Natural killer cell (primary cell): ENCODE measurements at regions not wholly inside any gene's neighbourhood (a gene's known extent, or its start where the extent isn't known, plus 50 kb on each side); places are given as distances from the start of the nearest gene placed in this dataset.
"Not testable (repeated sequence)": the region's sequence is repeated elsewhere in the genome, so short reads cannot be mapped to it uniquely, and the experiment has no call there.

Experiments used
- ATAC-seq, 3 donors: fragments of 150-1000 bp in 2 of 3; fragments of 200-7000 bp in 1 of 3; cut with Tn5 transposase; 1 replicate in 1 of 3; 2 replicates in 2 of 3; pipeline ENCODE4 v1.10.0; 2021; ENCODE audit warnings: mild to moderate bottlenecking in 2 of 3, moderate library complexity in 2 of 3
- DNase-seq, 2 donors: peaks; one replicate each; pipeline versions ENCODE4 v3.0.0 to v3.0.0-alpha.2; 2013 to 2021; ENCODE audit warnings: mixed read lengths in 1 of 2
- H3K27ac ChIP-seq: one replicate; pipeline ENCODE4 v1.5.1; 2013; ENCODE audit warnings: mild to moderate bottlenecking, low read length
- H3K27me3 ChIP-seq: one replicate; pipeline ENCODE4 v1.6.1; 2013; ENCODE audit warnings: low read length; ENCODE audit not compliant: control insufficient read depth, insufficient read depth
- H3K36me3 ChIP-seq: one replicate; pipeline ENCODE4 v1.6.1; 2013; ENCODE audit warnings: low read length; ENCODE audit not compliant: control insufficient read depth, insufficient read depth
- H3K4me1 ChIP-seq: one replicate; pipeline ENCODE4 v1.6.1; 2013; ENCODE audit warnings: low read length; ENCODE audit not compliant: control insufficient read depth, insufficient read depth
- H3K4me3 ChIP-seq: one replicate; pipeline ENCODE4 v1.5.1; 2013; ENCODE audit warnings: low read length
- H3K9me3 ChIP-seq: one replicate; pipeline ENCODE4 v1.6.1; 2013; ENCODE audit warnings: low read length; ENCODE audit not compliant: control insufficient read depth, insufficient read depth
- H3K27ac Mint-ChIP-seq, 2 donors: one replicate each; pipeline ENCODE4 v1.8.0; 2022; ENCODE audit warnings: mild to moderate bottlenecking in 2 of 2, mixed read lengths in 2 of 2, moderate library complexity in 1 of 2
- H3K27me3 Mint-ChIP-seq, 2 donors: one replicate each; pipeline ENCODE4 v1.8.0; 2022; ENCODE audit warnings: low read depth in 2 of 2, mixed read lengths in 2 of 2
- H3K36me3 Mint-ChIP-seq: one replicate; pipeline ENCODE4 v1.8.0; 2022; ENCODE audit warnings: mixed read lengths
- H3K4me1 Mint-ChIP-seq, 2 donors: one replicate each; pipeline ENCODE4 v1.8.0; 2022; ENCODE audit warnings: mixed read lengths in 2 of 2
- H3K4me3 Mint-ChIP-seq: one replicate; pipeline ENCODE4 v1.8.0; 2022; ENCODE audit warnings: mild to moderate bottlenecking, moderate library complexity, mixed read lengths
- H3K9me3 Mint-ChIP-seq, 2 donors: one replicate each; pipeline ENCODE4 v1.8.0; 2022; ENCODE audit warnings: mixed read lengths in 2 of 2
- WGBS: methylation state at CpG from one replicate; pipeline ENCODE4 v1.1.7; 2013; ENCODE audit warnings: missing lambda C conversion rate; ENCODE audit not compliant: insufficient coverage; 5-methylcytosine and 5-hydroxymethylcytosine counted together
- intact Hi-C: fragments of 100-400 bp; cut with micrococcal nuclease; formaldehyde crosslinking; loops from one replicate; pipeline ENCODE4 v1.14.2; 2022
- TF ChIP-seq, protein P1 (sequence below): fragments of 200-600 bp; IDR thresholded peaks from one replicate; pipeline ENCODE4 v1.8.0; 2022; ENCODE audit warnings: antibody characterized with exemption

DNA sequence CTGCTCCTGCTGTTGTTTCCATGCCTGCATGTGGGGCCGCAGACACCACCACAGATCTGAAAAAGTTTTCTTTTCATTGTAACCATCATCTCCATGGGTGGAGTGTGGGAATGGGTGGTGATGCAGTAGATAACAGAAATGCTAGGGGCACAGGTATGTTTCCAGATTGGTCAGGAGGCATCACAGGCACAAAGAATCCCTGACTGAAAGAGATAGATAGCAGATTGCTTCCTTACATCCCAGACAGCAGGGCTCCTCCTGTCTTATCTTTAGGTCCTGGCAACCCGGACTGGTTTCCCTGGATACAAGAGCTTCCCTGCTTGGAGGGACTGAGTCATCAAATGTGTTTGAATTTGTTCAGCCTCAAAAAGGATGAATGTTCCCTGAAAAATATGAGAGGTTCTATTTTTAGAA lies 1937.6 kb downstream of the PCDH9 start:
- Histone ChIP-seq H3K27me3 (no peaks in the 10 kb centered on the region), H3K4me3 (no peak overlapping the region), H3K27ac (no peak overlapping the region), H3K9me3 (no peaks in the 10 kb centered on the region), H3K36me3 (no peaks in the 10 kb centered on the region), H3K4me1 (no peaks in the 10 kb centered on the region)
- Mint-ChIP-seq H3K4me1 (peaks cover 22 to 26% of the 10 kb centered on the region in 2 donors), H3K9me3 (no peaks in the 10 kb centered on the region), H3K4me3 (no peak overlapping the region), H3K36me3 (no peaks in the 10 kb centered on the region), H3K27me3 (no peaks in the 10 kb centered on the region), H3K27ac (no peak overlapping the region)
- WGBS, result 100% methylated on average over 1 of the region's 2 CpGs
- DNase-seq (no peak), ATAC-seq (no peak)
- intact Hi-C loops, result no loop called here
- TF ChIP-seq, protein P1, sequence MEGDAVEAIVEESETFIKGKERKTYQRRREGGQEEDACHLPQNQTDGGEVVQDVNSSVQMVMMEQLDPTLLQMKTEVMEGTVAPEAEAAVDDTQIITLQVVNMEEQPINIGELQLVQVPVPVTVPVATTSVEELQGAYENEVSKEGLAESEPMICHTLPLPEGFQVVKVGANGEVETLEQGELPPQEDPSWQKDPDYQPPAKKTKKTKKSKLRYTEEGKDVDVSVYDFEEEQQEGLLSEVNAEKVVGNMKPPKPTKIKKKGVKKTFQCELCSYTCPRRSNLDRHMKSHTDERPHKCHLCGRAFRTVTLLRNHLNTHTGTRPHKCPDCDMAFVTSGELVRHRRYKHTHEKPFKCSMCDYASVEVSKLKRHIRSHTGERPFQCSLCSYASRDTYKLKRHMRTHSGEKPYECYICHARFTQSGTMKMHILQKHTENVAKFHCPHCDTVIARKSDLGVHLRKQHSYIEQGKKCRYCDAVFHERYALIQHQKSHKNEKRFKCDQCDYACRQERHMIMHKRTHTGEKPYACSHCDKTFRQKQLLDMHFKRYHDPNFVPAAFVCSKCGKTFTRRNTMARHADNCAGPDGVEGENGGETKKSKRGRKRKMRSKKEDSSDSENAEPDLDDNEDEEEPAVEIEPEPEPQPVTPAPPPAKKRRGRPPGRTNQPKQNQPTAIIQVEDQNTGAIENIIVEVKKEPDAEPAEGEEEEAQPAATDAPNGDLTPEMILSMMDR, result no peak

DNA sequence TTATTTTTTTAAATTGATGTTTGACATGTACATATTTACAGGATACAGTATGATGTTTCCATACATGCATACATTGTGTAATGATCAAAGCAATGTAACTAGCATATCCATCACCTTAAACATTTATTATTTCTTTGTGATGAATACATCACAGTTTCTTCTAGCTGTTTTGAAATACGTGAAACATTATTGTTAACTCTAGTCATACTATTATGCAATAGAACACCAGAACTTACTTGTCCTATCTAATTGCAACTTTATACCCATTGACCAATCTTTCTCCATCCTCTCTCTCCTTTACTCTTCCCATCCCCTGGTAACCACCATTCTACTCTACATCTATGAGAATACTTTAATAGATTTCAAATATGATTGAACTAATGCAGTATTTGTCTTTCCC lies 1942.7 kb downstream of the PCDH9 start:
- peaks cover 0 to 4% of the 10 kb centered on the region in 2 donors for H3K4me1 Mint-ChIP-seq
- H3K36me3 ChIP-seq, result no peaks in the 10 kb centered on the region
- no peaks in the 10 kb centered on the region for H3K9me3 ChIP-seq
- H3K27ac Mint-ChIP-seq, result no peak overlapping the region
- peaks cover 2 to 5% of the 10 kb centered on the region in 2 donors for H3K9me3 Mint-ChIP-seq
- no peaks in the 10 kb centered on the region for H3K4me1 ChIP-seq
- no peaks in the 10 kb centered on the region for H3K27me3 Mint-ChIP-seq
- DNase-seq (no peak), ATAC-seq (no peak)
- no peaks in the 10 kb centered on the region for H3K27me3 ChIP-seq
- no peak overlapping the region for H3K4me3 ChIP-seq
- 100% methylated on average over 1 of the region's 1 CpG for WGBS
- TF ChIP-seq, protein P1, result no peak
- no peak overlapping the region for H3K4me3 Mint-ChIP-seq
- H3K36me3 Mint-ChIP-seq, result peaks cover 15% of the 10 kb centered on the region
- intact Hi-C loops, result no loop called here
- no peak overlapping the region for H3K27ac ChIP-seq

DNA sequence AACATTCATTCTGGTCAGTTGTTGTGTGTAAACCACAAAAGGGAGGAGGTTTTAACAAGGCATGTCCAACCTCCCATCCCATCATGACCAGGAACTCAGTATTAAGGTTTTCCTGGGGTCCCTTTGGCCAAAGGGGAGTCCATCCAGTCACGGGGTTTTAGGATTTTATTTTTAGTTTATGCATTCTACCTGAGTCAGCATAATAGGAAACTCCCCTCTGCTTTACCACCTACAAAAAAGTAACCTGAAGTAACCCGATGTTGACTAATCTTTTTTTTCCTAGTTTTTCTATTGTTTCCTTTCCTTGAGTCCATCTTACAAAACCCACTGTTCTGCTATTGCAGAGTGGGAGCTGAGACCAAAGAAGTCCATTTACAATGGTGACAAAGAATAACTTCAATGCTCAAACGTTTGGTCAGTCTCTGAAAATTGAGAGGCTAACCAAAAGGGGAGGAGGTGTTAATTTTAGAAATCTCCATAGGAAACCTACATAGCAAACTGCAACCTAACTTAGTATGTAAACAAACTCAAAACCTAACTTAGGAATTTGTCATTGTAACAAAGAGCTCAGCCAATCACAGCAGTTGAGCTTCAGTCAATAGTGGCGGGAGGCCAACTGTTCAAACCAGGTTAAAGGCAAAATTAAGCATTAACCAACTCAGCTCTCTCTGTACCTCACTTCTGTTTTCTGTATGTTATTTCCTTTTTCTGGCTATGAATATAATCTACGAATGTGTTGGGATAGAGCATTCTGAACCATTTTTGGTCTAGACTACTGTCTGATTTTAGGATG lies 1954.1 kb downstream of the PCDH9 start:
- 77% methylated on average over 4 of the region's 5 CpGs for WGBS
- TF ChIP-seq, protein P1, result no peak
- ATAC-seq (no peak), DNase-seq (no peak)
- Mint-ChIP-seq H3K27ac (no peak overlapping the region), H3K27me3 (no peaks in the 10 kb centered on the region), H3K4me1 (no peaks in the 10 kb centered on the region), H3K36me3 (peaks cover 14% of the 10 kb centered on the region), H3K9me3 (peaks cover 9 to 10% of the 10 kb centered on the region in 2 donors), H3K4me3 (no peak overlapping the region)
- H3K9me3 ChIP-seq, result peaks cover 8% of the 10 kb centered on the region
- no peak overlapping the region for H3K4me3 ChIP-seq
- H3K36me3 ChIP-seq, result no peaks in the 10 kb centered on the region
- H3K27me3 ChIP-seq, result no peaks in the 10 kb centered on the region
- H3K27ac ChIP-seq, result no peak overlapping the region
- H3K4me1 ChIP-seq, result no peaks in the 10 kb centered on the region
- intact Hi-C loops, result no loop called here

DNA sequence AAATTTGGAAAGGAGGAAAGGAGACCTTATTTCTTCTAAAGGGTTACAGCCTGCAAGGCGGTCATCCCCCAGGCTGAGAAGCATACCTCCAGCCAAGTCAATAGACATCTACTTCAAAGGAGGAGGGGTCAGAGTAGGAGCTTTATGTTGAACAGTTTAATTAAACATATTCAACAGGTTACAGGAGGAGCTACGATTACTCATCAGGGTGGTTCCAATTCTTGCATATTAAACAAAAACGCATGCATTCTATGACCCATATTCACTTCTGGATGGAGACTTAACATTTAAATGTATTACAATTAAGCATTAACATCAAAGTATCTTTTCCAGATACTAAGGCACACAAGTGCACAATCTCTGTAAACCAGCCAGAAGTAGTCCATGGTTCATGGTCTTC lies 1955.0 kb downstream of the PCDH9 start:
- no peak overlapping the region for H3K4me3 Mint-ChIP-seq
- TF ChIP-seq, protein P1, result no peak
- Histone ChIP-seq H3K4me1 (no peaks in the 10 kb centered on the region), H3K27ac (no peak overlapping the region), H3K4me3 (no peak overlapping the region), H3K27me3 (no peaks in the 10 kb centered on the region), H3K9me3 (peaks cover 8% of the 10 kb centered on the region), H3K36me3 (no peaks in the 10 kb centered on the region)
- H3K9me3 Mint-ChIP-seq, result peaks cover 9 to 10% of the 10 kb centered on the region in 2 donors
- no peaks in the 10 kb centered on the region for H3K27me3 Mint-ChIP-seq
- DNase-seq, result no peak
- 100% methylated on average over 1 of the region's 3 CpGs for whole genome bisulfite sequencing
- H3K4me1 Mint-ChIP-seq, result no peaks in the 10 kb centered on the region
- H3K36me3 Mint-ChIP-seq, result peaks cover 14% of the 10 kb centered on the region
- no peak overlapping the region for H3K27ac Mint-ChIP-seq
- no peak for ATAC-seq
- intact Hi-C loops, result no loop called here

DNA sequence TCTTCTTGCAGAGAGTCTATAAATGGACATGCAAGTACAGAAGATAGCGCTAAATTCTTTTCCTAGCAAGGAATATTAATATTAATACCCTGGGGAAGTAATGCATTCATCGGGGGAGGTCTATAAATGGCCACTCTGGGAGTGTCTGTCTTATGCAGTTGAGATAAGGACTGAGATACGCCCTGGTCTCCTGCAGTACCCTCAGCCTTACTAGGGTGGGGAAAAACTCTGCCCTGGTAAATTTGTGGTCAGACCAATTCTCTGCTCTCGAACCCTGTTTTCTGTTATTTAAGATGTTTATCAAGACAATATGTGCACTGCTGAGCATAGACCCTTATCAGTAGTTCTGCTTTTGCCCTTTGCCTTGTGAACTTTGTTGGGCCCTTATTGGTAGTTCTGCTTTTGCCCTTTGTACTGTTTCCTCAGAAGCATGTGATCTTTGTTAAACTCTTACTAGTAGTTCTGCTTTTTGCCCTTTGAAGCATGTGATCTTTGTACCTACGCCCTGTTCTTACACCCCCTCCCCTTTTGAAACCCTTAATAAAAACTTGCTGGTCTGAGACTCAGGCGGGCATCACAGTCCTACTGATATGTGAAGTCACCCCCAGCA lies 1956.2 kb downstream of the PCDH9 start:
- H3K4me3 Mint-ChIP-seq, DNase-seq, intact Hi-C loops, H3K9me3 ChIP-seq, H3K36me3 ChIP-seq, H3K27ac ChIP-seq, H3K4me1 ChIP-seq, H3K27ac Mint-ChIP-seq, ATAC-seq, H3K27me3 Mint-ChIP-seq, H3K4me1 Mint-ChIP-seq, H3K4me3 ChIP-seq, H3K9me3 Mint-ChIP-seq, H3K27me3 ChIP-seq: not testable (repeated sequence)
- 87% methylated on average over 5 of the region's 6 CpGs for WGBS
- peaks cover 14% of the 10 kb centered on the region for H3K36me3 Mint-ChIP-seq
